RPMI7951 (cell line): ENCODE measurements at regions not wholly inside any gene's neighbourhood (a gene's known extent, or its start where the extent isn't known, plus 50 kb on each side); places are given as distances from the start of the nearest gene placed in this dataset.
"Not testable (repeated sequence)": the region's sequence is repeated elsewhere in the genome, so short reads cannot be mapped to it uniquely, and the experiment has no call there.

Experiments used
- DNase-seq: peaks from one replicate; pipeline ENCODE4 v3.0.0-alpha.2; 2012; ENCODE audit warnings: low read depth

- DNase-seq = no peak
These were observed 56.3 kb upstream of the SPEF2 start for GRCh38 chr5:35561396-35561795.

- DNase-seq = no peak
These were observed 59.9 kb upstream of the SPEF2 start for GRCh38 chr5:35557748-35558147.

- no peak for DNase-seq
These were observed 60.5 kb upstream of the SPEF2 start for GRCh38 chr5:35557199-35557598.

- DNase-seq = no peak
These were observed 63.6 kb upstream of the SPEF2 start for GRCh38 chr5:35554016-35554415.

GRCh38 chr5:35545190-35545589 is 72.5 kb upstream of the SPEF2 start:
- peak; percentile 3 for DNase-seq

GRCh38 chr5:35543408-35543807 is 74.3 kb upstream of the SPEF2 start:
- no peak for DNase-seq

- no peak for DNase-seq
These were observed 77.7 kb upstream of the SPEF2 start for GRCh38 chr5:35540002-35540401.

GRCh38 chr5:35538198-35538931 is 79.3 kb upstream of the SPEF2 start:
- DNase-seq = no peak

GRCh38 chr5:35533156-35533555 is 84.5 kb upstream of the SPEF2 start:
- DNase-seq = no peak

GRCh38 chr5:35531553-35531952 is 86.1 kb upstream of the SPEF2 start:
- DNase-seq = not testable (repeated sequence)

GRCh38 chr5:35518104-35518503 is 99.6 kb upstream of the SPEF2 start:
- no peak for DNase-seq

- DNase-seq = no peak
These were observed 101.4 kb upstream of the SPEF2 start for GRCh38 chr5:35516271-35516670.

GRCh38 chr5:35513612-35514011 is 104.1 kb upstream of the SPEF2 start:
- DNase-seq = no peak

GRCh38 chr5:35502206-35502605 is 115.5 kb upstream of the SPEF2 start:
- peak; percentile 13 for DNase-seq

GRCh38 chr5:35488791-35489190 is 128.9 kb upstream of the SPEF2 start:
- DNase-seq = no peak

GRCh38 chr5:35488055-35488454 is 129.6 kb upstream of the SPEF2 start:
- no peak for DNase-seq

GRCh38 chr5:35487233-35488025 is 130.2 kb upstream of the SPEF2 start:
- no peak for DNase-seq

GRCh38 chr5:35485487-35485886 is 132.2 kb upstream of the SPEF2 start:
- DNase-seq = no peak

- DNase-seq = no peak
These were observed 133.4 kb upstream of the SPEF2 start for GRCh38 chr5:35484241-35484640.

GRCh38 chr5:35483780-35484179 is 133.9 kb upstream of the SPEF2 start:
- no peak for DNase-seq

GRCh38 chr5:35483191-35483590 is 134.5 kb upstream of the SPEF2 start:
- no peak for DNase-seq

- DNase-seq = no peak
These were observed 135.4 kb upstream of the SPEF2 start for GRCh38 chr5:35482167-35482755.
